ENCODE measurements at regions not wholly inside any gene's neighbourhood (a gene's known extent, or its start where the extent isn't known, plus 50 kb on each side); places are given as distances from the start of the nearest gene placed in this dataset.

DNA sequence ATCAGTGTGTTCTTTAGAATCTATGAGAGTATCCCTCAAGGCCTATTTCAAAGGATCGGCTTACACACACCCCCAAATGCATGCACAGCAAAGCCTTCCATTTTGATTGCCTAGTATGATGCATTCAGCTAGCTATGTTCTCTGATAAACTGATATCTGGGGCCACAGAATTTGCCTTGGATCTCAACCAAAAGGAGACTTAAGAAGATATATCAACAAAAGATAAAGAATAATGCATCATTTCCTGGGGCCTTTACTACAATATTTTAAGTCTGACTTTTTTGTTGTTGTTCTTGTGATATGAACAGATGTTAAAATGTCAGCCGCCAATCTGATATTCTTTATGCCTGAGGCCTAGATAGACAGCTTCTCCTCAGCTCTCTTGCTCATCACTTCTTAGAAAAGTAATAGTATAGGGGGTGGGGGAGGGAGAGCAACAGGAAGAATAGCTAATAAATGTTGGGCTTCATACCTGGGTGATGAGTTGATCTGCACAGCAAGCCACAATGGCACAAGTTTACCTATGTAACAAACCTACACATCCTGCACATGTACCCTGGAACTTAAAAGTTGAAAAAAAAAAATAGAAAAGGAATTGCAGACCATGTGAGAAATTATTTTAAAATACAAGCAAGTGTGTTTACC lies 792.9 kb upstream of the GHITM start:
- Histone ChIP-seq H3K4me1 (ENCODE audit: insufficient read depth, low read length) (no peaks in the 10 kb centered on the region), H3K4me3 (ENCODE audit: low read length) (no peak overlapping the region), H3K9me3 (ENCODE audit: low read length) (no peaks in the 10 kb centered on the region), H3K9me2 (replicated peaks; ENCODE audit: low read length) (no peaks in the 10 kb centered on the region), H3K4me2 (ENCODE audit: low read length) (no peak overlapping the region), H4K20me1 (ENCODE audit: low read length) (no peaks in the 10 kb centered on the region), H3K9ac (ENCODE audit: low read length) (no peak overlapping the region), H3K36me3 (ENCODE audit: low read depth, low read length) (no peaks in the 10 kb centered on the region), H3F3A (ENCODE audit: low read length, unreplicated experiment) (no peaks in the 10 kb centered on the region), H2AFZ (ENCODE audit: low read length) (no peak overlapping the region), H3K27ac (ENCODE audit: low read length) (no peak overlapping the region), H3K27me3 (ENCODE audit: low read length) (no peaks in the 10 kb centered on the region), H3K79me2 (ENCODE audit: low read length) (no peaks in the 10 kb centered on the region)
- TF ChIP-seq, protein P1, sequence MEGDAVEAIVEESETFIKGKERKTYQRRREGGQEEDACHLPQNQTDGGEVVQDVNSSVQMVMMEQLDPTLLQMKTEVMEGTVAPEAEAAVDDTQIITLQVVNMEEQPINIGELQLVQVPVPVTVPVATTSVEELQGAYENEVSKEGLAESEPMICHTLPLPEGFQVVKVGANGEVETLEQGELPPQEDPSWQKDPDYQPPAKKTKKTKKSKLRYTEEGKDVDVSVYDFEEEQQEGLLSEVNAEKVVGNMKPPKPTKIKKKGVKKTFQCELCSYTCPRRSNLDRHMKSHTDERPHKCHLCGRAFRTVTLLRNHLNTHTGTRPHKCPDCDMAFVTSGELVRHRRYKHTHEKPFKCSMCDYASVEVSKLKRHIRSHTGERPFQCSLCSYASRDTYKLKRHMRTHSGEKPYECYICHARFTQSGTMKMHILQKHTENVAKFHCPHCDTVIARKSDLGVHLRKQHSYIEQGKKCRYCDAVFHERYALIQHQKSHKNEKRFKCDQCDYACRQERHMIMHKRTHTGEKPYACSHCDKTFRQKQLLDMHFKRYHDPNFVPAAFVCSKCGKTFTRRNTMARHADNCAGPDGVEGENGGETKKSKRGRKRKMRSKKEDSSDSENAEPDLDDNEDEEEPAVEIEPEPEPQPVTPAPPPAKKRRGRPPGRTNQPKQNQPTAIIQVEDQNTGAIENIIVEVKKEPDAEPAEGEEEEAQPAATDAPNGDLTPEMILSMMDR (conservative IDR thresholded peaks at IDR 0.05; ENCODE audit: low read depth, low read length) = no peak
- TF ChIP-seq EZH2 (IDR thresholded peaks at IDR 0.05; ENCODE audit: low read length, unreplicated experiment) = no peak
- ATAC-seq (no peak), DNase-seq (no peak)
- POLR2A ChIA-PET (ENCODE audit: unreplicated experiment) = no interaction called here
- CTCF ChIA-PET = no interaction called here
- BruUV-seq (replicated peaks) = no TSS peak
- intact Hi-C loops (cut with micrococcal nuclease) = no loop called here

DNA sequence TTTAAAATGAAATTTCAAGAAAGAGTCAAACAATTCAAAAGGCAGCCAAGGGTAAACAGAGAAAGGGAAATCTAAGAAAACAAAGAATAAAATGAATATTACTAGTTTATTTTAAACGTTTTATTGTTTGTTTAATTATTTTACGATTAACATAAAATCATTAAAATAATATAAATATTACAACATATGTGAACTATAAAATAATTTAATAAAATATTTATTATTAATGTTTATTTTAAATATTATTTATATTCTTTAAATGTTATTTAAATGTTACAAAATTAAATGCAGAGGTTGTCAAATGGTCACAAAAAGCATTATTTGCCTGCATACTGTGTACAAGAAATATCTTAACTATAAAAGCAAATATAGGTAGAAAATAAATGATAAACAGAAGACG lies 786.7 kb upstream of the GHITM start:
- no peak overlapping the region for H3K27ac ChIP-seq (ENCODE audit: low read length)
- no peak overlapping the region for H3K4me2 ChIP-seq (ENCODE audit: low read length)
- no peaks in the 10 kb centered on the region for H3K27me3 ChIP-seq (ENCODE audit: low read length)
- H3F3A ChIP-seq (ENCODE audit: low read length, unreplicated experiment) = no peaks in the 10 kb centered on the region
- H3K79me2 ChIP-seq (ENCODE audit: low read length) = no peaks in the 10 kb centered on the region
- ATAC-seq (no peak), DNase-seq (no peak)
- H3K4me3 ChIP-seq (ENCODE audit: low read length) = no peak overlapping the region
- no peak overlapping the region for H3K9ac ChIP-seq (ENCODE audit: low read length)
- H3K9me3 ChIP-seq (ENCODE audit: low read length) = 0 out of 2 replicates have a peak, but pooled peaks cover 4% of the 10 kb centered on the region
- H4K20me1 ChIP-seq (ENCODE audit: low read length) = no peaks in the 10 kb centered on the region
- no peaks in the 10 kb centered on the region for H3K4me1 ChIP-seq (ENCODE audit: insufficient read depth, low read length)
- intact Hi-C loops (cut with micrococcal nuclease) = no loop called here
- TF ChIP-seq, protein P1 (conservative IDR thresholded peaks at IDR 0.05; ENCODE audit: low read depth, low read length) = no peak
- TF ChIP-seq EZH2 (IDR thresholded peaks at IDR 0.05; ENCODE audit: low read length, unreplicated experiment) (no peak), EZH2phosphoT487 (IDR thresholded peaks at IDR 0.05; ENCODE audit: borderline replicate concordance, low read length) (no peak)
- H3K9me2 ChIP-seq (replicated peaks; ENCODE audit: low read length) = no peaks in the 10 kb centered on the region
- H2AFZ ChIP-seq (ENCODE audit: low read length) = no peak overlapping the region
- ChIA-PET CTCF (no interaction called here), POLR2A (ENCODE audit: unreplicated experiment) (no interaction called here)
- no TSS peak for BruUV-seq (replicated peaks)
- H3K36me3 ChIP-seq (ENCODE audit: low read depth, low read length) = no peaks in the 10 kb centered on the region

DNA sequence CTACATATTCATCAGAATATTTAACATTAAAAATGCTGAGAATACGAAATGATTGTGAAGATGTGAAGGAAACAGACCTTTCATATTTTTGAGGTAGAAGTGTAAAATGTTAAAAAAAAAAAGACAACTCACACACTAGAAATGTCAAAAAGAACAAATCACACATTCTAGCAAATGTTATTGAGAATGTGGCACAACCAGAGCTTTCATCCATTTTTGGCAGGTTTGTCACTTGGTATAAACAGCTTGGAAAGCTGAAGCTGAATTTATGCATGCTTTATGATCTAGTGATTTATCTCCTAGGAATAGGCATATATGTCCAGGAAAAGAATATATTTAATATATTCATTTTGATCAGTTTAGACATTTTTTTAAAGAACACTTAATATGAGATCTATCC lies 784.9 kb upstream of the GHITM start:
- ATAC-seq (no peak), DNase-seq (no peak)
- Histone ChIP-seq H3K4me2 (ENCODE audit: low read length) (no peak overlapping the region), H3K9me2 (replicated peaks; ENCODE audit: low read length) (no peaks in the 10 kb centered on the region), H3K9me3 (ENCODE audit: low read length) (0 out of 2 replicates have a peak, but pooled peaks cover 4% of the 10 kb centered on the region), H3K4me3 (ENCODE audit: low read length) (no peak overlapping the region), H3K36me3 (ENCODE audit: low read depth, low read length) (no peaks in the 10 kb centered on the region), H4K20me1 (ENCODE audit: low read length) (no peaks in the 10 kb centered on the region), H3K9ac (ENCODE audit: low read length) (no peak overlapping the region), H3K27ac (ENCODE audit: low read length) (no peak overlapping the region), H3F3A (ENCODE audit: low read length, unreplicated experiment) (no peaks in the 10 kb centered on the region), H2AFZ (ENCODE audit: low read length) (no peak overlapping the region), H3K27me3 (ENCODE audit: low read length) (no peaks in the 10 kb centered on the region), H3K79me2 (ENCODE audit: low read length) (no peaks in the 10 kb centered on the region), H3K4me1 (ENCODE audit: insufficient read depth, low read length) (no peaks in the 10 kb centered on the region)
- TF ChIP-seq EZH2phosphoT487 (IDR thresholded peaks at IDR 0.05; ENCODE audit: borderline replicate concordance, low read length) = no peak
- TF ChIP-seq, protein P1 (conservative IDR thresholded peaks at IDR 0.05; ENCODE audit: low read depth, low read length) = no peak
- intact Hi-C loops (cut with micrococcal nuclease) = no loop called here
- BruUV-seq (replicated peaks) = no TSS peak
- ChIA-PET POLR2A (ENCODE audit: unreplicated experiment) (no interaction called here), CTCF (no interaction called here)

Data from PC-3 (cell line).